ENCODE measurements at regions not wholly inside any gene's neighbourhood (a gene's known extent, or its start where the extent isn't known, plus 50 kb on each side); places are given as distances from the start of the nearest gene placed in this dataset.
A peak's percentile ranks its signal among the peaks of the same experiment; 100 is the strongest.

DNA sequence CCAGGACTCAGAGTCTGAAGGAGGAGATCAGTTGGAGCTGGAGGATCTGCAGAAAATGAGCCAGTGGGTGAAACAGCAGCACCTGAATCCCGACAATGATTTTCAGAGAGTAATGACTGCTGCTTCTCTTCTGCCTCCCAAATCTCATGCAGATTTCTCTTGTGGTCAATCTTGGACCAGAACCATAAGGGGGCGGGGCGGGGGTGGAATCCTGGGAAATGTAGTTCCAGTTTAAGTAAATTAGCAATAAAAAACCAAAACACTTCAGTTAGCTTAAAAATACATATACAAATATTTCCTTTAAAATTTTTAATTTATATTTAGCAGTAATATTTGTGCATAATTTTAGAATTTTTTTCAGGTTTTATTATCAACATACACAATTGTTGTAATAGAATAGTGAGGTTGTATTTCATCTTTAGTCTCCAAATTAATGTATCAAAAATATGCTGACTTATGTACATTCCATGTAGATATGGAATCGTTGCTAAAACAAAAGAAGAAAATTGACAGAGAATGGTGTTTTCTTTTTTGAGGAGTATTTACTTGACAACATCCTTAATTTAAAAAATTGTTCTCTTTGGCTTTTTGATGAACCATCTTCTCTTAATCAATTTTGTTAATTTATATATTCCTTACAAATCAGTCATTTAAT, 223.5 kb upstream of the SYT10 start:
- intact Hi-C loops (cut with DNase I): no loop called here
- ATAC-seq (no peak), DNase-seq (ENCODE audit: missing footprints) (peak; percentile 45)

DNA sequence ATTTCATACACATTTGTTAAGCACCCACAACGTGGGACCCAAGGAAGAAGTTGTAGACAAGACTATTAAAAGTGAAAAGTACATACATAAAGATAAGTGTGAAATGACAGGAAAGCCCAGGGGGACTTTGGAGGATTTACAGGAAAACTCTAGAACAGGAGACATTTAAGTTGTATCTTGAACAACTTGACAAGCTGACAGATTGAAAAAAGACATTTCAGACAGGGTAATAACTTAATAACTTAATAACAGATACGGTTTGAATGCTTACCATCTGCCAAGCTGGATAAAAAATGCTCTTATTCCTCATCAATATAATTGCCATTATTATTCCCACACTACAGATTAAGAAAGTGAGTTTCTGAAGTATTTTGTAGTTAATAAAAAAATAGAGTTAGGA, 229.7 kb upstream of the SYT10 start:
- intact Hi-C loops (cut with DNase I): no loop called here
- no peak for DNase-seq (ENCODE audit: missing footprints)
- ATAC-seq: no peak

DNA sequence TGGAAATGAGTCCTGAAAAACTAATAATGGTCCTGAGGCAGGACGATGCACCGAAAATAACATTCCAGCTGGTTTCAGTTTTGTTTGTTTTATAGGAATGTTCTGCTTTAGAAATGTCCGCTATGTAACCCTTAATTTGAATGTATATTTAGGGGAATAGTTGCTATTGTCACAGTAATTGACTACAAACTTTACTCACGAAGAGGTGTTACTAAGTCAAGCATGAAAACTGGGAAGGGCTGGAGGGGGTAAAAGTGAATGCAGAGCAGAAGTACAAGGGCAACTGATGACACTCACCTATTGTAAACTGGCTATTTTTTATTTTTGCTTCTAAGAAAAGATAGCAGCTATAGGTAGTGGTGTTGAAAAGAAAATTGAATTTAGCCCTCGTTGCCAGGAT, 230.7 kb upstream of the SYT10 start:
- intact Hi-C loops (cut with DNase I): no loop called here
- DNase-seq (ENCODE audit: missing footprints): no peak
- no peak for ATAC-seq

DNA sequence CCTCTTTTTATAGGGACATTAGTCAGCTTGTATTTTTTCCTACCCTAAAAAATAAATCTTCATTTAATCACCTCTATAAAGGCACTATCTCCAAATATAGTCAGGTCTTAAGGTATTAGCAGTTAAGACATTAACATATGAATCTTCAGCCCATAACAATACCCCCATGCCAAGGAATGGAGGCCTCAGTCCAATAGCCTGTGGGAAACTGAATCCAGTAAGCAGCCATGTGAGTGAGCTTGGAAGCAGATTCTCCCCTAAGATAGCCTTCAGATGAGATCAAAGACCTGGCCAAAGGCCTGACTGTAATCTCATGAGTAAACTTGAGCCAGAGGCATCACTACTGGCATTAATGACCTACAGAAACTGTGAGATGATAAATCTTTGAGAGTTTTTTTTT, 232.1 kb upstream of the SYT10 start:
- intact Hi-C loops (cut with DNase I): no loop called here
- ATAC-seq (no peak), DNase-seq (ENCODE audit: missing footprints) (no peak)

DNA sequence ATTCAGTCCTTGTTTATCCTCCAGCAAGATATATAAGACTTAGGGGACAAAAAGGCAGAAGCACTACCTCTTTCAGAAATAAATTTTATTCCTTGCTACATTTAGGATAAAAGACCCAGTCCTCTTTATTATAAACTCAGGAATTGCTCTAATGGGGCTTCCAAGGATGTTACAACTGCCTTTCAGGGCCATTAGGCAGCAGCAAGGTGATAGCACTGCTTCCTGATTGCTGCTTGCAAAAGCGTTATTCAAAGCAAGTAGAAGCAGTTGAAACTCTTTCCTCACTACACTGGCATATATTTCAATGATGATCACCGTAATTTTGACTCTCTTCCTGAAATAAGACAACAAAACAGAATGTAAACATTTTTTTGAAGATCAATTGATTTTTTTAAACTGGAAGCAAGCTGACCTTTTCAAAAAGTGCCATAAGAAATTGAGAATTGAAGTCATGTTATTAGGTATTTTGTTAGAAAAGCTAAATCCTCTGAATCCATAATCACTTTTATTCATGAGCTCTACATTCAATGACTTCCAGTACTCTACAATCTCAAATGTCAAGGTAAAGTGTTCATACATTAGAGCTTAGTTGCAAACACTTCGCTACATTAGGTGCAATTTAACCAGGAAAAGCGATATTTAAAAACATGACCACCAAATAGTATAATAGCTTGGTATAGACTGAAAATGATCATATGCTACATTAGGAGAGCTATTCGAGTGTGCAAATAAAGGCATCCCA, 233.4 kb upstream of the SYT10 start:
- intact Hi-C loops (cut with DNase I): no loop called here
- DNase-seq (ENCODE audit: missing footprints): no peak
- ATAC-seq: no peak

DNA sequence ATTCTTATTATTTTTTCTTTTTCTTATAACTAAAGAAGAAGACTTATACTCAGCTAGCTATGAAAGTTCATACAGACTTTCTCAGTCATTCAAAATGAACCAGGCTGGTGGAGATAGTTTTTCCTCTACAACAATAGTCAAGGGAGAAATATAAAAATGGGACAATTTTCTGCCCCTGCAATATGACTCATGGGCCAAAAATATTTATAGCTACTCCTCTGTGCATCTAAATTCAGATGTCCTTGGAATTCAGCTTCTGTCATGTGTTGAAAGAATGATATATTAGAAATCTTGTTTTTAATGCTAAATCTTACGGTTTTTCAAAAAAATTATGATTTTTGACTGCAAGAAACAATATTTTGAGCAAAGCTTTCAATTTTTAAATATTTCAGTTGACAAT, 237.2 kb upstream of the SYT10 start:
- intact Hi-C loops (cut with DNase I): no loop called here
- ATAC-seq (no peak), DNase-seq (ENCODE audit: missing footprints) (no peak)

DNA sequence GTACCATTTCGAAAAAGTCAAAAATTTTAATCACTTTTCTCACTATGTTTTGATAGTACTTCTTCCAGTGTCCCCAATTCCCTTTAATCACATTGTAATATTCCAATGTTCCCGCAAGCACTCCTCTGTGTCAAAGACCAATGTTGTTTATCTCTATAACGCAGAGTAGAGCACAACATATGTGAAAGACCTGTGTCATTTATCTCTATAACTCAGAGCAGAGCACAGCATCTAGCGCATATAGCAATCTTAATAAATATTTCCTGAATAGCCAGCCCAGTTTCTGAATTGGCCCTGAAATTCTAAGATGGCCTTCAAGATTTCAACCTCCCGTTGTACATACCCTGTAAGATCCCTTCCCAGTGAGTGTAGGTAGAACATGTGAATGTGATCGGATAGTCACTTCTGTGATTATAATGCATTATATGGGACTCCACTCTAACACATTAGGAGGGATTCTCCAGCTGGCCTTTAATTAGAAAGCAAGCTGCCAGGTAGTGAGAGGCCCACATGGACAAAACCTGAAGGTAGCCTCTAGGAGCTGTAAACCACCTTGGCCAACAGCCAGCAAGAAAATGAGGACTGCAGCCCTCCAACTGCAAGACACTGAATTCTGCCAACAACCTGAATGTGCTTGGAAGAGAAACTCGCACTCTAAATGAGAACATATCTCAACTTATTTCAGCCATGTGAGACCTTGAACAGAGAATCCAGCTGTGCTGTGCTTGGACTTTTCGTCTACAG, 238.8 kb upstream of the SYT10 start:
- DNase-seq (ENCODE audit: missing footprints) (no peak), ATAC-seq (no peak)
- intact Hi-C loops (cut with DNase I): no loop called here

DNA sequence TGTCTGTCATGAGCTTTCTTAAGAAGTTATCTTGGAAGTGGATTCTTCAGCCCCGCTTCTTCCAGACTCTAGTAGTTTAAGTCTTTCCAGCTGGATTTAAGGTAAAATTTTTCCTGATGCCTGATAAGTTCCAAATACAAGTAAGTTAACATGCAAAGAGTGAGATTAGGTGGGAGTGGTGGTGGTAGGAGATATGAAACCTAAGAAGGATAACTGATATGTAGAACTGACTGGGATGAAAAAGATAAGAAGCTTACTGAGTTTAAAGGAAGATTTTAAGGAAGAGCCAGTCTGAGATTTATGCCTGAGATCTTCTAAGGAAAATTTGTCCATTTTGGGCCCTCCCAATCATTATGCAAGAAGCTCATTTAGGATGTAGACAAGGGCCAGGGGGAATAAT, 250.9 kb upstream of the SYT10 start:
- DNase-seq (ENCODE audit: missing footprints): no peak
- ATAC-seq: no peak
- intact Hi-C loops (cut with DNase I): no loop called here

DNA sequence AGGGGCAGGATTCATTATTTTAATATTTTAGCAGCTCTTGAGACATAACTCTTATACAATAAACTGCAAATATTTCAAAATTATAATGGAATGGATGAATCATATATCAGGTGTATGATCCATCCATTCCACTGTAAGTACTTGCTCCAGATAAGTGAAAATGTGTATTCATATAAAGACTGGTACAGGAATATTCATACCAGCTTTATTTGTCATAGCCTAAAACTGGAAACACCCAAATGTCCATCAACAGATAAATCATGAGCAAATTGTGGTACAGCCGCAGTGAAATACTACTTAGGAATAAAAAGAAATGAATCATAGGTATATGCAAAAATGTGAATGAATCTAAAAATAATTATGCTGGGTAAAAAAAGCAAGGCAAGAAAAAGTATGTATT, 263.6 kb upstream of the SYT10 start:
- no peak for ATAC-seq
- intact Hi-C loops (cut with DNase I): no loop called here
- DNase-seq (ENCODE audit: missing footprints): no peak

DNA sequence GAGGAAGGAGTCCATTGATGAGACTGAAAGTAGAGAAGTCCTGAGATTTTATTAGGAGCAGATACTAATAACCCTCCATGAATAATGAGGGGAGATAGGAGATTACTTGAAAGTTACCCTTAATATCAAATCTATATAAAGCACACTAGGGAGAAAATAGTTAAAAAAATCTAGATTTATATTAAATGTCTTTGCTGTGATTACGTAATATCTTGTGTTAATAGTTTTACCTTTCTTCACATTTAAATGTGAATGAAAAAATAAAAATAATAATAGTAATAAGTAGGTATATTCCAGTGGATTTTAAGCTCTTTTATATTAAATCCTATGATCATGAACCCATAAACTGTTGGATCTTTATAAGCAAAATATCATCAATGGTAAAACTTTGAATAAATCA, 267.3 kb upstream of the SYT10 start:
- intact Hi-C loops (cut with DNase I): no loop called here
- ATAC-seq: no peak
- no peak for DNase-seq (ENCODE audit: missing footprints)

DNA sequence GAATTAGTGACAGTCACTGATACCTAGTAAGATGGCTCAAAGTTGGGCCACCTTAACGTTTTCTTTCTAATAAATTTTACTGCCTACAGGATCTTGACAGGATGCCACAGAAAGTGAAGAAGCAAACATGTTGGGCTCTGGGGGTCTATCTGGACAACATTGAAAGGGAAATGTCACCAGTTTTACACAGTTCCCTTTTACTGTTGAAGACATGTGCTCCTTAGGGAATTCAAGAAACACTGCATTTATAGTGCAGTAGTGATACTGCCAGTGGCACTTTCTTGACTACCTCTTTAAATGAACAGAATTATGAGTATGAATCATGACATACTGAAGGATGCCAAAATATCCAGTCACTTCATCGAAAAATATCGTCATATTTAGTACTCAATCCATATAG, 269.3 kb upstream of the SYT10 start:
- no peak for DNase-seq (ENCODE audit: missing footprints)
- ATAC-seq: no peak
- intact Hi-C loops (cut with DNase I): no loop called here

DNA sequence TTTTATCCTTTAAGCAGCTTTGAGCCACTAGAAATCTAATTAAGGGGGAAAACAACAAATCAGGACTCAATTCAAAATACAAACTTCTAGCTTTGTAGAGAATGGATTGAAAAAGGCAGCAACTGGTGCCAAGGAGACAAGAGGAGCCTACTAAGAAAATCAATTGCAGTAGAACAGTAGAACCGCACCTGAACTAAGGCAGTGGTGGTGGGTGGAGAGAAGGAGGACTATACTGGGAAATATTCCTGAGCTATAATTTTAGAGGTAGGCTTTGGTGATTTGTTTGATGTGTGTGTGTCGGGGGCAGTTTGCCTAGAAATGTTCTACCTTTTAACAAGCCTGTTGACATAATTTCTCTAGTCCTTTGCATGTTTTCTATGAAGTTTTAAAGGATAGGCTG, 270.9 kb upstream of the SYT10 start:
- no peak for ATAC-seq
- no peak for DNase-seq (ENCODE audit: missing footprints)
- intact Hi-C loops (cut with DNase I): no loop called here

DNA sequence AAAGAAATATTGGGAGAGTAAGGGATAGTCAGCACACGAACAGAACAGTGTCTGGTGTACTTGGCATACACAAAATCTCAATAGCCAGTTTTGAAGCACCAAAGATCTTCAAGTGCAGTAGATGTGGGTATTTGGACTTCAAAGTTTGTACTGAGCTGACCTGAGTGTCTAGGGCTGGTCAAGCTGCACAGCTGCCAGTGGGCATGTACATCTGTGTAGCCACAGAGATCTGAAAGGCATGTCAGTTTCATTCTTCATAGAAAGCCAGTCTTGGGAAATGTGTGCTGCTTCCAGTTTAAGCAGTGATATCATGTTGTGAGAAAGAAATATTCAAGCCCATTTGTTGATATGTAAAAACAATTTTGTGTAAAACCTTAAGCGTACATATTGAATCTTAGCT, 279.0 kb upstream of the SYT10 start:
- intact Hi-C loops (cut with DNase I): no loop called here
- ATAC-seq: no peak
- no peak for DNase-seq (ENCODE audit: missing footprints)

DNA sequence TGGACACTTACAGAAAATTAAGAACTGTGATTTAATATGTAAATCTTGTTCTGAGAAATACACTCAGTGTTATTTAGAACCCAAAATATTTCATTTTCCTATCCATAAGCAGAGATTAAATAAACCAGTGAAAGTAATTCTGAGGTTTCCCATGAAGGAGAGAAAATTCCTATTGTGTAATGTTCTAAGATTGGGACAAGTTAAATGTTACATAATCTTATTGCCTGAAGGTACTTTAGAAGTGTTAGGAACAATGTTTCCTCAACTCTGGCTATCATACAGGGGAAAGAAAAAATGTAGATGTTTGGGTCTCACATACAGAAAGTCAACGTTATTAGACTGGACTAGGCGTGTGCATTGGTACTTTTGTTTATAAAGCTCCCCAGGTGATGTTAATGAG, 281.9 kb upstream of the SYT10 start:
- intact Hi-C loops (cut with DNase I): no loop called here
- no peak for ATAC-seq

DNA sequence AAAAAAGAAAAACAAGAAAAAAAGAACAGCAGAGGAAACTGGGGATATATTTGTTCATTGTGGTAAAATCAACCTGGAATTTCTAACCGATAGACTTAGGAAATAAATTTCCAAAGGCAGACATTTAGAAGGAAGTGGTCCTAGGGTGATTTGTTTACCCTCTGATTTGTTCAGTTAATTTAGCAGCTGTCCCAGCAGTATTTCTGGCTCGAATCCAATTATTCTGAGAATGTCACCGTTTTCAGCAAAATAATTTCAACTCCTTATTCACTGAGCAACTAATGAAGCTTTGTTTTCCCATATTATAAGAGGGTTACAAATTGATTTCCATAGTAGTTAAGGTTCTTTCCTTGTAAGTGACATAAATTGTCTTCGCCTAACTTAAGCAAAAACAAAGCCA, 285.2 kb upstream of the SYT10 start:
- ATAC-seq (no peak), DNase-seq (ENCODE audit: missing footprints) (no peak)
- intact Hi-C loops (cut with DNase I): no loop called here

More for the DNA sequence above, 281.9 kb upstream of the SYT10 start:
- DNase-seq (ENCODE audit: missing footprints): no peak

DNA sequence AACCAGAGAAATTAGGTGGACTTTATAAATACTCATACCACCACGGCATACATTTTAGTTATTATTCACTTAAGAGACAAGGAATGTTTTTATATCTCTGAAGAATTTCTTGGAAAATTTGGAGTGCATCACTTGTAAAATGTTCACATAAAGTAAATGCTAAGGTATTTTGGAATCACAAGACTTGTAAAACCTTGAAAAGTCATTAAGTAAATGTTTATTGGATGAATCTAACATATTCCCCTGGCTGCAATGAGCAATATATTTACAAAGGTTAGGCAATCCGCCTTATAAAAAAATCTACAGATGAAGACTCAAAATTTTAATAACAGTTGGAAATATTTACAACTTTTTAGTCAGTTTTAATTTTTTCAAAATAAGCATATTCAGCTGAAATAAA, 287.4 kb upstream of the ALG10 start:
- ATAC-seq (no peak), DNase-seq (ENCODE audit: missing footprints) (no peak)
- intact Hi-C loops (cut with DNase I): no loop called here

DNA sequence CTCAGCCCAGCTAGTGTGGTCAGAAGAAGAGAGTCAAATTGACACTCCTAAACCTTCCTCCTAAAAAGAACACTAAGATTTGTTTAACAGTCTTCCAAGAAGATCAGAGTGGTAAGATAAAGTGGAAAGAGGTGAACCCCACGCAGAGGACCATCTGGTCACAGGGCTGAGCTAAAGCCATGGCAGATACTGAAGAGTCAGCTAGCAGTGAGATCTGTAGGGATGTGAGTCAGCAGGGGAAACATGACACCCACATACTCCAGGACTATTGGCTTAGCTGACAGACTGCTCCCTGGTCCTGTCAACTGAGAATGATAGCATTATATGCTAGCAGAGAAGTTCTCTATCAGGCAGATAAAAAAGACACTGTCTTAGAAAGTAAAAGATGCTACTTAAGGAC, 269.4 kb upstream of the ALG10 start:
- intact Hi-C loops (cut with DNase I): no loop called here
- DNase-seq (ENCODE audit: missing footprints) (no peak), ATAC-seq (no peak)

DNA sequence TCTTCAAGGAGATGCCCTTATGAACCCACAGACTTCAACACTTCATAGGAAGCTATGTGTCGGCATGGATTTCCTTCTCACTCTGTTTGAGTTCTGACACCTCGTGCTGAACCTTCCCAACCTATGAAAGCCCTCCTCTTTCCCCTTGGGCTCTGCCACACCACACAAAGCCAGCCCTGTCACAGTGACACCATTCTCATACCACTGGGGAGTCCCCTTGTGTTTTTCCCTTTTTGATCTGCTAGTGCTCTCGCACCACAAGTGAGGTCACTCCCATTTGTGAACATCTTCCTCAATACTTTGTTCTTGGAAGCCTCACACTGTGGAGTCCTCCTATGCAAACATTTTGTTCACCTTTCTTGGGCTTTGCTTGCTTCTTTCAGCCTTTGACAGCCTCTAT, 264.6 kb upstream of the ALG10 start:
- DNase-seq (ENCODE audit: missing footprints): no peak
- intact Hi-C loops (cut with DNase I): no loop called here
- no peak for ATAC-seq

DNA sequence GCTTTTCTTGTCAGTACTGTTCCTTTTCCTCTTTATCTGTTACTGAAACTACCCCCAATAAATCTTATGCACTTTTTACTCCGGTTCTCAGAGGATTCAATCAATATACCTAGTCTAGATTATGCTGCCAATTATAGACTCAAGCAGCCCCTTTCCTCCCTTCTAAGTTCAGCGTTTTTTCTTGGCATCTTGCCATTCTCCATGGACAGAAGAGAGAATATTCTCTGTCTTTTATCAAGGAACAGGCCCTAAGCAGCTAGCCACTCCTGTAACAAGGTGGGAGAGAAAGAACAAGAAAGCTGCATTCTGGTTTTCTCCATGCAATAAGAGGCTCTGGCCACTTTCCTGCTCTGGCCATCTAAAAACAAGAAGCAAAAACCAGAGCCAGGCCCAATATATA, 263.0 kb upstream of the ALG10 start:
- intact Hi-C loops (cut with DNase I): no loop called here
- ATAC-seq: no peak
- DNase-seq (ENCODE audit: missing footprints): no peak

DNA sequence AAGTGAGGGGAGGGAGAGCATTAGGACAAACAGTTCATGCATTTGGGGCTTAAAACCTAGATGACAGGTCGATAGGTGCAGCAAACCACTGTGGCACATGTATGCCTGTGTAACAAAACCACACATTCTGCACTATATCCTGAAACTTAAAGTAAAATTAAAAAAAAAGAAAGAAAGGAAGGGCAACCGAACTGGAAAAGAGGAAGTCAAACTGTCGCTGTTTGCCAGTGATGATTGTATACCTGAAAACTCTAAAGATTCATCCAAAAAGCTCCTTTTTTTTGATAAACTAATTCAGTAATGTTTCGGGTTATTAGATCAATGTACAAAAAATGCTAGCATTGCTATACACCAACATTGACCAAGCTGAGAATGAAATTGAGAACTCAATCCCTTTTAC, 259.0 kb upstream of the ALG10 start:
- no peak for DNase-seq (ENCODE audit: missing footprints)
- intact Hi-C loops (cut with DNase I): no loop called here
- no peak for ATAC-seq

Measured in Right ventricle myocardium inferior (tissue), 1 donor.